ENCODE measurements at regions not wholly inside any gene's neighbourhood (a gene's known extent, or its start where the extent isn't known, plus 50 kb on each side); places are given as distances from the start of the nearest gene placed in this dataset.
A peak's percentile ranks its signal among the peaks of the same experiment; 100 is the strongest.

- DNase-seq: no peak
Observed at GRCh38 chr3:6532101-6532500, 328.8 kb upstream of the GRM7 start.

GRCh38 chr3:6540981-6541380 is 319.9 kb upstream of the GRM7 start:
- DNase-seq: no peak

- peak; percentile 68 for DNase-seq
Observed at GRCh38 chr3:6542795-6543194, 318.1 kb upstream of the GRM7 start.

GRCh38 chr3:6549296-6549695 is 311.6 kb upstream of the GRM7 start:
- no peak for DNase-seq

GRCh38 chr3:6551165-6551564 is 309.8 kb upstream of the GRM7 start:
- DNase-seq: peak; percentile 20

- DNase-seq: no peak
Observed at GRCh38 chr3:6560259-6560658, 300.7 kb upstream of the GRM7 start.

GRCh38 chr3:6567241-6567640 is 293.7 kb upstream of the GRM7 start:
- no peak for DNase-seq

GRCh38 chr3:6568999-6569493 is 291.9 kb upstream of the GRM7 start:
- DNase-seq: no peak

GRCh38 chr3:6571448-6571847 is 289.5 kb upstream of the GRM7 start:
- no peak for DNase-seq

GRCh38 chr3:6577584-6577983 is 283.3 kb upstream of the GRM7 start:
- no peak for DNase-seq

GRCh38 chr3:6578526-6578925 is 282.4 kb upstream of the GRM7 start:
- DNase-seq: no peak

- no peak for DNase-seq
Observed at GRCh38 chr3:6580808-6581207, 280.1 kb upstream of the GRM7 start.

GRCh38 chr3:6585360-6585759 is 275.6 kb upstream of the GRM7 start:
- DNase-seq: no peak

- no peak for DNase-seq
Observed at GRCh38 chr3:6600237-6600636, 260.7 kb upstream of the GRM7 start.

GRCh38 chr3:6601374-6601773 is 259.5 kb upstream of the GRM7 start:
- no peak for DNase-seq

- no peak for DNase-seq
Observed at GRCh38 chr3:6602329-6602728, 258.6 kb upstream of the GRM7 start.

GRCh38 chr3:6605227-6605626 is 255.7 kb upstream of the GRM7 start:
- no peak for DNase-seq

- no peak for DNase-seq
Observed at GRCh38 chr3:6608843-6609242, 252.1 kb upstream of the GRM7 start.

- no peak for DNase-seq
Observed at GRCh38 chr3:6612034-6612616, 248.8 kb upstream of the GRM7 start.

GRCh38 chr3:6622260-6622659 is 238.7 kb upstream of the GRM7 start:
- DNase-seq: no peak

- DNase-seq: no peak
Observed at GRCh38 chr3:6622712-6623111, 238.2 kb upstream of the GRM7 start.

- DNase-seq: no peak
Observed at GRCh38 chr3:6631376-6631775, 229.5 kb upstream of the GRM7 start.

- no peak for DNase-seq
Observed at GRCh38 chr3:6640907-6641306, 220.0 kb upstream of the GRM7 start.

GRCh38 chr3:6644070-6644929 is 216.6 kb upstream of the GRM7 start:
- peak; percentile 74 for DNase-seq

GRCh38 chr3:6654670-6655069 is 206.2 kb upstream of the GRM7 start:
- no peak for DNase-seq
